ENCODE measurements at regions not wholly inside any gene's neighbourhood (a gene's known extent, or its start where the extent isn't known, plus 50 kb on each side); places are given as distances from the start of the nearest gene placed in this dataset.
A peak's percentile ranks its signal among the peaks of the same experiment; 100 is the strongest.
"Not testable (repeated sequence)": the region's sequence is repeated elsewhere in the genome, so short reads cannot be mapped to it uniquely, and the experiment has no call there.

DNA sequence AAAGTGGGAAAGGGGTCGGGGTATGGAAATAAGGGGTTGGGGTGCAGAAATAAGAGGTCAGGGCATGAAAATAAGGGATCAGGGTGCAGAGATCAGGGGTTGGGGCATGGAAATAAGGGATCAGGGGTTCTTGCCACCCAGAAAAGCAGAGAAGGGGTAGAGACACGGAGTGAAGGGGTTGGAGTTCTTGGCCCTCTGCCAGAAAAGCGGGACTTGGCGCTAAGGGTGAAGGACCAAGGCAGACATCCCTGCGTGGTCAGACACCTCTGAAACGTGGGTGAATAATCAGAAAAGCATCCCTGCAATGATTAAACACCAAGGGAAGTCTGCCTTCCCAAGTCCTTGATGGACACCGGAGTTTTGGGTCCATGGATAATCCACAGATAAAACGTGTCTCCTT lies 1521.6 kb upstream of the SLC39A10 start:
- no peak for DNase-seq

DNA sequence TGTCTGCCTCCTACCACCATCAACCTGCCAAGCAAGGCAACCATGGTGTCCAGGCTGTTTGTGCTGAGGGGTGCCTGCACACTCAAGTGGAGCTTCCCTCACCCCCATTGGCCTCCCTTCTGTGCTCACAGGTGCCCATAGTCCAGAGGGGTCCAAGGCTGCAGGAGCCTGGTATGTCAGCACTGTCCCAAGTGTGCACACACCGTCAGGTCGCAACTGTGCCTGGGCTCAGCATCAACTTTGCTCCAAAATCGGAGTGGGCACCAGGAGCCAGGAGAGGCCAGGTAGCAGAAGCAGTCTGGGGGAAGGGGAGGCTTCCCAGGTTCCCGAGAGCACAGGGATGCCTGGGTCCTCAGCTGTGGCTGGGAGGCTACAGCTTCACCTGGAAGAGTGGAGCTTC lies 1528.2 kb upstream of the SLC39A10 start:
- DNase-seq: no peak

DNA sequence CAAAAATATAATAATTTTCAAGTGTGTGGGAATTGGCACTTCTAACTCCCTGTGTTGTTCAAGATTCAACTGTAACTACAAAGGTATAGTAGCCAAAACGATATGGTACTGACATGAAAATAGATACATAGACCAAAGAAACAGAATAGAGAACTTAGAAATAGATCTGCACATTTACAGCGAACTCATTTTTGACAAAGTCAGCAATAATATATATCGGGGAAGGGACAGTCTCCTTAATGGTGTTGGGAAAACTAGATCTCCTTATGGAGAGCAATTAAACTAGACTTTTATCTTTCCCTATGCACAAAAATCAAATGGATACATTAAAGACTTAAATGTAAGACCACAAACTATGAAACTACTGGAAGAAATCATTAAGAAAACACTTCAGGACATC lies 1530.6 kb upstream of the SLC39A10 start:
- DNase-seq: no peak

DNA sequence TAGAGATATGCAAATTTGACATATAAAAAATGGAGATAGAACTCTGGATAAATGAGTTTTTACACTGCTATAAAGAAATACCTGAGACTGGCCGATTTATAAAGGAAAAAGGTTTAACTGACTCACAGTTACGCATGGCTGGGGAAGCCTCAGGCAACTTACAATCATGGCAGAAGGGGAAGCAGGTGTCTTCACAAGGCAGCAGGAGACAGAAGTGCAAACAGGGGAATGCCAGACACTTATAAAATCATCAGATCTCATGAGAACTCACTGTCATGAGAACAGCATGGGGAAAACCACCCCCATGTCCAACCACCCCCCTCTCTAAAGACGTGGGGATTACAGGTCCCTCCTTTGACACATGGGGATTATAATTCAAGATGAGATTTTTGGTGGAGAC lies 1540.2 kb upstream of the SLC39A10 start:
- peak; percentile 82 for DNase-seq

DNA sequence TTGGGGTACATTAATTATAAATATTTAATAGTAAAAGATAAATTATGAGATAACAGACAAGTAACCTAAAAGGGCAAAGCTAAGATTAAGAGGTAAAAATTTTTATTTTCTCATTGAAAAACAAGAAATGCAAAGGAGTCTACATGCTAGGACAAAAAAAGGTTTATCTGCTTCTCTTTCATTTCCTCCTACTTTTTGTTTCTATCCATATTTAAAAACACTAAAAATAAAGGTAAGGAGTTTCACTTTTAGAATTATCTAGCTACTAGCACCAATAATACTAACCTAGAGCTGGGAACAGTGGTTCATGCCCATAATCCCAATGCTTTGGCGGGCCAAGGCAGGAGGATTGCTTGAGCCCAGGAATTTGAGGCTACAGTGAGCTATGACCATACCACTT lies 1551.7 kb upstream of the SLC39A10 start:
- DNase-seq: no peak

DNA sequence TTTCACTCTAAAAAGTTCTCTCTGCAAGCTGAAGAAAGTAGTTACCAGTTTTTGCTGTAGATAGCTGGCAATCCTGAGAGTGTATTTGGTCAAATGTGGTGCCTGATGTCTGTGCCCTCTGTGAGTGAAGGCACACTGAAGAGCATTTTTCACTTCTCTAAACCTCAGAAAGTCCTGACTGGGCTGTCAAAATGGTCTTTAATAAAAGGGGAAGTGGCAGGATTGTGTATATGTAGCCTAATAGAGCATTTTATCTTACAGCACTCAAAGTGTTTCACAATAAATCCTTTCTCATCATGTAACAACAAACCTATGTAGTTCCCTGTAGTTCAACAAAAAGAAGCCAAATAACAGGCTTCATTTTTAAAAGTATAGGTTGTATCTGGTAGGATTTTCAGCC lies 1552.3 kb upstream of the SLC39A10 start:
- no peak for DNase-seq

DNA sequence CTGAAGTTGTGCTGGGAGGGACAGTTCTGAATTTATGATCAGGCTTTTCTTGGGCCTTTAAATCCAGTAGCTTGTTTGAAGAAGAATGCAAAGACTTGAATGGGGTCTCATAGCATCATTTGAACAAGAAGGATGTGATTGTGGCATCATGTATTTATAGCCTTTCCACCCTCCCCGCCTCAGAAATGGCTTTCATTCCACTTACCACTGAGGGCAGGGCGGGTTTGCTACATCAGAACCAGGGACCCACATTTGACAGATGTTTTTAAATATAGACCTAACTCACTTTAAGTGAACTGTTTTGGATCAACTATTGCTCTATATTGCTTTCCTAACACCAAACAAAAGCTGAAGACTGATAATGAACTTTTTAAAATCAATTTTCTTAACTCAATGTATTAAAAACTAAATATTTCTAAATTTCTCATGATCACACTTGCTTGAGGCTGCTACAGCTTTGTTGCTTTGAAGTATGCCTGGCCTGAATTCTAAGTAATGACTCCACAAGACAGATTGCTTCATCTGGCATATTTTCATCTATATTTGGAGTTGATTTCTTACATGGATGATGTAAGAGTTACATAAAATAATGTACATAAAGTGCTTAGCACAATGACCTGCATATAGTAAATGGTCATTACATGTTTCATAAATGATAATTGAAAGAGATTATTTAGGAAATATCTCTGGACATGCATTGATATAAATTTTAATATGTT lies 1552.9 kb upstream of the SLC39A10 start:
- DNase-seq: no peak

DNA sequence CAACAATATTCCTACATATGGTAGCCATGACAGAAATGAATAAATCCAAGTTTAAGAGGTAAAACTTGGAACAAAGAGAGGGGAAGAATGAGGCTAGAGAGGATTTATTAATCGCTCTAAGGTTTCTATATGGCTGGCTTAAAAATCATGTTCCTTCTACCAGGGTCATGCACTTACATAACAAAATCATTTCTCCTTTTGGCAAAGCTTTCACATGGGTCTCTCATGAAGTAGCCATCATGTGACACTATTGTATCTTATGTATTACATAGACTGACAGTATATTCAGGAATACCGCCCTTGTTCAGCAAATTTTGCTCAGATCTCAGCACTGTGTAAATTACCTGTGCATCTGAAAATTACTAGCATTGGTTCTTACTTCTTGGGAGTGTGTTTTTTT lies 1554.5 kb upstream of the SLC39A10 start:
- DNase-seq: no peak

DNA sequence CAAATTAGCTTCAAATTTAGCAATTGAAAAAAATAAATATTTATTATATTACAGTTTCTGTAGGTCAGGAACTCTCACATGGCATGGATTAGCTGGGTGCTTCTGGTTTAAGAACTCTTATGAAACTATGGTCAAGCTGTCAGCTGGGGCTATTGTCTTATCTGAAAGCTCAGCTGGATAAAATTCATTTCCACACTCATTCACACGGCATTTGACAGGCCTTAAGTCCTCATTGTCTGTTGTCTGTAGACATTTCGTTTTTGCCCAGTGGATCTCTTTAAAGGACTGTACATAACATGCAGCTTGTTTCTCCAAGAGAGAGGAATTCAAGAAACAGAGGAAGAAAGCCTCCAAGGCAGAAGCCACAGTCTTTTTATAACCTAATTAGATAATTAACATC lies 1556.8 kb upstream of the SLC39A10 start:
- no peak for DNase-seq

DNA sequence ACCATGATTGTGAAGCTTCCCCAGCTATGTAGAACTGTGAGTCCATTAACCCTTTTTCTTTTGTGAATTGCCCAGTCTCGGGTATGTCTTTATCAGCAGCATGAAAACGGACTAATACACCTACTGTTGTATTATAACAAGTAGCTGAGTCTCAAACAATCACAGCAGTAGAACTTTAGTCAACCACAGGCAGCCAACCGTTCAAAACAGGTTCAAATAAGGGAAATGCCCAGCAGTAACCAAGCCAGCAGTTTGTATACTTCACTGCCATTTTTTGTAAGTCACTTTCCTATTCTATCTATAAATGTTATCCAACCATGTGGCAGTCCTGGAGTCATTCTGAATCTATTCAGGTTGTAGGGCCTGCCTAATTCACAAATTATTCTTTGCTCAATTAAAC lies 1560.6 kb upstream of the SLC39A10 start:
- no peak for DNase-seq

DNA sequence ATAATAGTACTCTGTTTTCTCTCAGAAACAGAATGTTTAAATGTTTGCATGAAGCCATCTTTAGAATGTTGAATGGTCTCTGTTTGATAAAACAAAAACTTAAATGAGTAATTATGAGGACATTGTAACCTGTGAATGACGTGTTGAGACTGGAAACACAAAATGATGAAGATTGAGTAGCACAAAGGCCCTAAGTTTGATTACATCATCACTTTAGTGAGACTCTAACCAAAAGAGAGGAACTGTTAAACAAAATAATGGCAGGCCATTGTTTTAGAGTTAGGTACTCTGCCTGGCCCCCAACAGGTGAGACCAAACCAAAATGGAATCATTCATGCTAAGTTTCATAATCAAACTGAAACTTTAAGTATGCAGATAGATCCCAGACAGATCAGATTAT lies 1561.7 kb upstream of the SLC39A10 start:
- DNase-seq: no peak

DNA sequence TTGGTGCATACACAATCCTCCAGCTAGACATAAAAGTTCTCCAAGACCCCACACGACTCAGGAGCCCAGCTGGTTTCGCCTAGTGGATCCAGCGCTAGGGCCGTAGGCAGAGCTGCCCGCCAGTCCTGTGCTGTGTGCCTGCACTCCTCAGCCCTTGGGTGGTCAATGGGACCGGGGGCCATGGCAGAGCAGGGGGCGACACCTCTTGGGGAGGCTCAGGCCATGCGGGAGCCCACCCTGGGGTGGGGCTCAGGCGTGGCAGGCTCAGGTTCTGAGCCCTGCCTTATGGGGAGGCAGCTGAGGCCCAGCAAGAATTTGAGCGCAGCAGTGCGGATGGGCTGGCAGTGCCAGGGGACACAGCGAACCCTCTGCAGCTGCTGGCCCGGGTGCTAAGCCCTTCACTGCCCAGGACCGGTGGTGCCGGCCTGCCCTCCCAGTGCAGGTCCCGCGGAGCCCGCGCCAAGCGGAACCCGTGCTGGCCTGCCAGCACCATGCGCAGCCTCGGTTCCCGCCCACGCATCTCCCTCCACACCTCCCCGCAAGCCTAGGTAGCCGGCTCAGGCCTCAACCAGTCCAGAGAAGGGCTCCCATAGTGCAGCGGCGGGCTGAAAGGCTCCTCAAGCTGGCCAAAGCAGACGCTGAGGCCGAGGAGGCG lies 1566.6 kb upstream of the SLC39A10 start:
- no peak for DNase-seq

DNA sequence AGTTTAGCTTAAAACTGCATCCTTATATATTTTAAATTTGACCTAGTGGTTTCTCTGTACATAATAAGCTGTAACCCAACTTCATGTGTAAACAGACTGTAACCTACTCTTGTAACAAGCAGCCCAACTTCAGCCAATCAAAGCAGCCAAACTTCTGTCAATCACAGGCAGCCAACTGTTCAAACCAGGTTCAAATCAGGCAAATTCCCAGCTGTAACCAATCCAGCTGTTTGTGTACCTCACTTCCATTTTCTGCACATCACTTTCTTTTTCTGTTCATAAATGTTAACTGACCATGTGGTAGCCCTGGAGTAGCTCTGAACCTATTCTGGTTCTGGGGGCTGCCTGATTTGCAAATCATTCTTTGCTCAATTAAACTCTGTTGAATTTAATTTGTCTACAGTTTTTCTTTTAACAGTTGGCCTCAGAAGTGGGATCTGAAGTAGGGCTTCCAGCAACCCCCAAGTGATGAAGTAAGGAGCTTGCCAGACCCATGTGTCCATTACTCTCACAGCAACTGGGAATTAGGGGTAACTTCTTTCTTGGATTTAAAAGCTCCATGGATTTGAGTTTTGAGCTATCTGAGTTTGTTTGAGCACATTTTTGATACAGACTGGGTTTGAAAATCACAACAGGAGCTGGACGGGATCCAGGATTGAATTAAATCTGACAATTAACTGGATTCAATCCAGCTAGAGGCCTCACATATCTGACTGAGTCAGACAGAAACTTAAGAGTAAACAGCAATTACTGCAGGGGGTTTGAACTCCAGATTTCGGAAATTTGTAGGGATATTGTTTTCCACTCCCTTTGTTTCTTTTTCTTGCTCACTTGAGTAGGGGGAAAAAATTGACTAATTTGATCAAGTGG lies 1569.7 kb upstream of the SLC39A10 start:
- peak; percentile 91 for DNase-seq

DNA sequence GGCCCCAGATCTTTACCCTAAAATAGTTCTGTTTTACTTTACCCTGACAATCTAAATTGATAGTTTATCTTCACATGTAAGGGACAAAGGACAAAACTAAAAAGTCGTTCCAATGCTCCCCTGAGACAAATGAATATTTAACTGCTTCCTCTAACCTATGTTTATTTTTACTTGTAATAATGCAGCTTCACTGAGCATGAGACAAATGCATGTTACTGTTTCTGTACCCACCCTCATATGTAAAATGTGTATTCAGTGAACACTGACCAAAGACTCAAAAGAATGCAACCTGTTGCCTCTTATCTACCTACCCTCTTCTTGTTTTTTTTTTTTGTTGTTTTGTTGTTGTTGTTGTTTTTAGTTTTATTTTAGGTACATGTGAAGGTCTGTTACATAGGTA lies 1570.9 kb upstream of the SLC39A10 start:
- no peak for DNase-seq

DNA sequence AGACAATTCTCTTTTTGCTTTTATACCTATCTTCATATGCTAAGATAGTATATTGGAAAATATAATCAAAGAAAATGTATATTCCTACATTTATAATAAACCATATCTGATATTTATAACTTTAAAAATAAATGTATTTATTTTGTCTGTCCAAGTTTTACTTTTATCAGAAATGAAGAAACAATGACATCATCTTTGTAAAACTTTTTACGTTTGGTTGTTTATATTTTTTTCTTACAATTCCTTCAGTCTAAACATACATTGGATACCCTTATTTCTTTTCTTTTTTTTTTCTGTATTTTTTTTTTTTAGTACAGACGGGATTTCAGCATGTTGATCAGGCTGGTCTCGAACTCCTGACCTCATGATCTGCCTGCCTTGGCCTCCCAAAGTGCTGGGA lies 1577.0 kb upstream of the SLC39A10 start:
- no peak for DNase-seq

DNA sequence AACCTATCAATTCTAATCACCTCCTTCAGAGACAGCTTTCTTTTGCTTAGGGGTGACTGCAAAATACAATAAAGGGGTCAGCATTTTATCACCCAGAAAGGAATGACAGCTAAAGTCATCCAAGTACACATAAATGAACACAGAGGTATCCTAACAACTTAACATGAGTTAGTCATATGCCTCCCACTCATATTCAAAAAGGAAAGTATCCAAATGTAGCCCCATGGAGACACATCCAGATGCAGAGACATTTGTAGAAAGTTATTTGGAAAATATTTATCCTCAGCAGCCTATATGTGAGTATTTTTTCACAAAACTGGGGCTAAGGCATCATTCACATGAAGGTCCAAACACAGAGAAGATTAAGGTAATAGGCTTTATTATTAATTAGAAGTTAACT lies 1579.7 kb upstream of the SLC39A10 start:
- DNase-seq: no peak

DNA sequence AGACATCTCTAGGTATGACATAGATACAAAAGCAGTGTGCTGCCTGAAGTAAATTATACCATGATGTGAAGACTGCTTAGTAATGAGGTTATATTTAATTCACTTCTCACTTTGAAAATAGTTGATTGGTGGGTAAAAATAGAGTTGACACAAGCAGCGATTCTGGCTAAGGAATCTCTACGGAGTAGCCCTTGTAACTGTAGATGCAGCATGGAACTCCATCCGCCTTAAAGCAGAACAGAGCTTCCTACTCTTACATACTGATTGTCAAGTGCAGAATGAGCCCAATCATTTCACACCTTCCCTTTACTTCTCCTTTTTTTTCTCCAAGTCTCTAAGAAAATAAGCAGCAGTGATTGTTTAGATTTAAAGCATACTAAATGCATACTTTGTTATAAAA lies 1594.6 kb upstream of the SLC39A10 start:
- no peak for DNase-seq

DNA sequence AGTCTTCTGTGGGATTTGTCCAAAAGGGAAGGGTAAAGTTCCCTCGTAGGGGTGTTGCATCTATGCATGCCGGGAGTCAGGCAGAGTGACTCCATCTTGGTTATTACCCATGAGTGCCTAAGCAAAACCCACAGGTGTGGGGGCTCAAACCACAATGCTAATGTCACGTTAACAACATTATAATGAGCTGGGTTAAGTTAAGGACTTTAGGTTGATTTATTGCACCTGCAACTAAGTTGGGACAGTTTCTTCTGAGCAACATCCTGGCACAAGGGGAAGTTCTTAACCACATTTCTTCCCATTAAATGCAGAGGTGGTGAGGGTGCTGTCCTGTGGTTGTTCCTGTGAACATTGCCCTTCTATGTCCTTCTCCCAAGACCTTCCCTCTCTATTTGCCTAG lies 1596.8 kb upstream of the SLC39A10 start:
- no peak for DNase-seq

DNA sequence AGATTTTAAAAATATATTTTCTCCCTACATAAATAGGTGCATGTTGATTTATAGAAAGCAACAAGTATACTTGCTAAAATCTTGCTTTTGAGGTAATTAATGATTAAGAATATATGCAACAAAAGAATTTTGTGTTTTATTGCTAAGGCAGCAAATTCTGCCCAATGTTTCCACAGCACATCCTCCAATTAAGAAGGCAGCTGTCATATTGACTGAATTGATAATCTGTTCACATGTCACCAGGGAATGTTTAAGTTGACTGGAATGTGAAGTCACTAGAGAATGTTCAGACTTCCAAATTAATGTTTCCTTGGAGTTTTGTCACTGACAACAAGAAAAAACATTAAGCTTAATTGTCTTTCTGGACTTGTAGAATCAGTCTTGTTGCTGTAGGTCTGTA lies 1602.7 kb upstream of the SLC39A10 start:
- DNase-seq: no peak

DNA sequence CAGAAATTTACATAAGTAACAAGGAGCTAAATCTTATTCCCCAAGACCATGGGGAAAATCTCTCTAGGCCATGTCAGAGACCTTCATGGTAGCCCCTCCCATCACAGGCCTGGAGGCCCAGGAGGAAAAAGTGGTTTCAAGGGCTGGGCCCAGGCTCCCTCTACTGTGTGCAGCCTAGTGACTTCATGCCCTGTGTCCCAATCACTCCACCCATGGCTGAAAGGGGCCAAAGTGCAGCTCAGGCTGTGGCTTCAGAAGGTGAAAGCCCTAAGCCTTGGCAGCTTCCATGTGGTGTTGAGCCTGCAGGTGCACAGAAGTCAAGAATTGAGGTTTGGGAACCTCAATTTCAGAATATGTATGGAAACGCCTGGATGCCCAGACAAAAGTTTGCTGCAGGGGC lies 1612.7 kb upstream of the SLC39A10 start:
- DNase-seq: no peak

DNA sequence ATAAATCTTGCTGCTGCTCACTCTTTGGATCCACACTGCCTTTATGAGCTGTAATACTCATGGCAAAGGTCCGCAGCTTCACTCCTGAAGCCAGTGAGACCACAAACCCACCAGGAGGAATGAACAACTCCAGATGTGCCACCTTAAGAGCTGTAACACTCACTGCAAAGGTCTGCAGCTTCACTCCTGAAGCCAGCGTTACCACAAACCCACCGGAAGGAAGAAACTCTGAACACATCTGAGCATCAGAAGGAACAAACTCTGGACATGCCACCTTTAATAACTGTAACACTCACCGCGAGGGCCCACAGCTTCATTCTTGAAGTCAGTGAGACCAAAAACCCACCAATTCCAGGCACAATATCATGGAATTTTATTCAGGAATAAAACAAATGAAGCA lies 1635.9 kb upstream of the SLC39A10 start:
- not testable (repeated sequence) for DNase-seq

DNA sequence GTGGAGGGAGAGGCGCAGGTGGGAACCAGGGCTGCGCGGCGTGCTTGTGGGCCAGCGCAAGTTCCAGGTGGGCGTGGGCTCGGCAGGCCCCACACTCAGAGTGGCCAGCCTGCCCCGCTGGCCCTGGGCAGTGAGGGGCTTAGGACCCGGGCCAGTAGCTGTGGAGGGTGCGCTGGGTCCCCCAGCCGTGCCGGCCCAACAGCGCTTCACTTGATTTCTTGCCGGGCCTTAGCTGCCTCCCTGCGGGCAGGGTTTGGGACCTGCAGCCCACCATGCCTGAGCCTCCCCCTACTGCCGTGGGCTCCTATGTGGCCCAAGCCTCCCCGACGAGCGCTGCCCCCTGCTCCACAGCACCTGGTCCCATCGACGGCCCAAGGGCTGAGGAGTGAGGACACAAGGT lies 1636.9 kb upstream of the SLC39A10 start:
- DNase-seq: no peak

DNA sequence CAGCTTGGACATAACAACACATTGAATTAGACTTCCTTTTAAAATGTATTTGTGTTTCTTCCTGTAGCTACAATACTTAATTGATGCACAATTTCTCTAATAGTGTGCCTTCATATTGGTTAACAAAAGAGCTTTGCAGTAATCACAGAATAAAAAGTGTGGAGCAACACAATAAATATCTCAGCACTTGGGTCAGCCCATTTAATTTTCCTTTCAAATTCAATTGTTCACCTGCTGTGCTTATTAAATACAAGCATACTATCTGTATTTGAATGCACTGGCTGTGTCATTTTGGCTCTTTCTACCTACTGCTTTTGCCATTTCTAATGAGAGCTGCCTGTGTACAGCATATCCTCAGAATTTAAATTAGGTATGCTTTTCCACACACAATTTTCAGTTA lies 1641.3 kb upstream of the SLC39A10 start:
- no peak for DNase-seq

DNA sequence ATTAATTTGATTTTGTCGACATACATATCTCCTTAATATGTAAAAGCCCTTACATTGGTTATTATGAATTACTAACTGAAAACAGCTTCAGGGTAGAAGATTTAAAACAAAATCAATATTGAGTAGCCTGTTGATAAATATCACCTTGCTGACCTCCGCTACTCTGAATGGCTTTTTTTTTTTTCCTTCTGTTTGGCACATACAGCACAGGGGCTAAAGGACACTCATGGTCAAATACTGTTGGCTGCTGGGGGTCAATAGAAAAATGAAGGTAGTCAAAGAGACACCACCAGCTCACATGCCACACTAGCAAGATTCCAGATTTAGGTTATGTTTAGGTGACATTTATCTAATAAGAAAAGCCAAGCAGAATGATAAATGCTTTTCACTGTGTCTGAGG lies 1642.4 kb upstream of the SLC39A10 start:
- DNase-seq: no peak

All from DMS 273 treated with DMSO at 0.1 percent for 48 hours (cell line).